PC-3 (cell line): ENCODE measurements at regions not wholly inside any gene's neighbourhood (a gene's known extent, or its start where the extent isn't known, plus 50 kb on each side); places are given as distances from the start of the nearest gene placed in this dataset.

Experiments
- ATAC-seq: fragments of 200-7000 bp; cut with Tn5 transposase; 2 replicates; pipeline ENCODE4 v1.9.1; 2020; ENCODE audit warnings: mild to moderate bottlenecking, moderate library complexity
- BruUV-seq: library from RNA; stranded (reverse); fragments of 400-500 nt; replicated peaks from 2 replicates; lab custom pipeline; 2021; lab: Mats Ljungman, UMichigan
- CTCF ChIA-PET: fragments of 300-600 bp; sonication (Branson Sonifier 250); formaldehyde crosslinking; loops from one replicate; lab custom pipeline; 2022; ENCODE audit warnings: antibody characterized with exemption; lab: Charles Lee
- POLR2A ChIA-PET: fragments of 300-600 bp; sonication (Branson Sonifier 250); formaldehyde crosslinking; loops from one replicate; lab custom pipeline; 2022; ENCODE audit warnings: antibody characterized with exemption; ENCODE audit not compliant: unreplicated experiment; lab: Charles Lee
- DNase-seq: peaks from one replicate; pipeline ENCODE4 v3.0.0-alpha.2; 2015
- H2AFZ ChIP-seq: fragments of 300-600 bp; sonication (generic); 2 replicates; pipeline ENCODE4 v1.6.0; 2016; ENCODE audit warnings: antibody characterized with exemption, low read length
- H3F3A ChIP-seq: fragments of 300-600 bp; sonication (generic); one replicate; pipeline ENCODE4 v1.6.0; 2017; ENCODE audit warnings: antibody characterized with exemption, low read length, control low read depth, mild to moderate bottlenecking; ENCODE audit not compliant: unreplicated experiment
- H3K27ac ChIP-seq: fragments of 300-600 bp; sonication (generic); 2 replicates; pipeline ENCODE4 v1.5.1; 2016; ENCODE audit warnings: mild to moderate bottlenecking, low read length
- H3K27me3 ChIP-seq: fragments of 300-600 bp; sonication (generic); 2 replicates; pipeline ENCODE4 v1.6.1; 2016; ENCODE audit warnings: low read length, mixed read lengths
- H3K36me3 ChIP-seq: fragments of 300-600 bp; sonication (generic); 2 replicates; pipeline ENCODE4 v1.6.1; 2016; ENCODE audit warnings: low read depth, mixed run types, low read length, mixed read lengths
- H3K4me1 ChIP-seq: fragments of 300-600 bp; sonication (generic); 2 replicates; pipeline ENCODE4 v1.5.1; 2016; ENCODE audit warnings: low read length; ENCODE audit not compliant: insufficient read depth
- H3K4me2 ChIP-seq: fragments of 300-600 bp; sonication (generic); 2 replicates; pipeline ENCODE4 v1.6.0; 2016; ENCODE audit warnings: low read length
- H3K4me3 ChIP-seq: fragments of 300-600 bp; sonication (generic); 2 replicates; pipeline ENCODE4 v1.5.1; 2016; ENCODE audit warnings: mild to moderate bottlenecking, low read length, mixed read lengths
- H3K79me2 ChIP-seq: fragments of 300-600 bp; sonication (generic); 2 replicates; pipeline ENCODE4 v1.6.1; 2017; ENCODE audit warnings: low read length, mixed read lengths
- H3K9ac ChIP-seq: fragments of 300-600 bp; sonication (generic); 2 replicates; pipeline ENCODE4 v1.6.0; 2016; ENCODE audit warnings: mild to moderate bottlenecking, low read length
- H3K9me2 ChIP-seq: fragments of 300-600 bp; sonication (generic); replicated peaks from 2 replicates; pipeline ENCODE4 v1.6.1; 2016; ENCODE audit warnings: mixed run types, low read length, mixed read lengths
- H3K9me3 ChIP-seq: fragments of 300-600 bp; sonication (generic); 2 replicates; pipeline ENCODE4 v1.6.1; 2016; ENCODE audit warnings: low read length, mixed read lengths
- H4K20me1 ChIP-seq: fragments of 300-600 bp; sonication (generic); 2 replicates; pipeline ENCODE4 v1.6.1; 2016; ENCODE audit warnings: low read length, mixed read lengths
- CTCF ChIP-seq: fragments of 300-600 bp; sonication (generic); conservative IDR thresholded peaks from 2 replicates; pipeline ENCODE4 v1.5.1; 2017; ENCODE audit warnings: antibody characterized with exemption, low read depth, mild to moderate bottlenecking, low read length
- EZH2 ChIP-seq: fragments of 300-600 bp; sonication (generic); IDR thresholded peaks from one replicate; pipeline ENCODE4 v1.6.1; 2017; ENCODE audit warnings: antibody characterized with exemption, mild to moderate bottlenecking, low read length; ENCODE audit not compliant: unreplicated experiment
- EZH2phosphoT487 ChIP-seq: fragments of 300-600 bp; sonication (generic); IDR thresholded peaks from 2 replicates; pipeline ENCODE4 v1.6.1; 2018; ENCODE audit warnings: mild to moderate bottlenecking, antibody characterized with exemption, low read length, borderline replicate concordance
- intact Hi-C: fragments of 100-400 bp; cut with micrococcal nuclease; formaldehyde crosslinking; loops from 2 replicates; pipeline ENCODE4 v1.9.0; 2023

- BruUV-seq: no TSS peak
- H3K9ac ChIP-seq: no peak overlapping the region
- no peak for DNase-seq
- H3K27me3 ChIP-seq: no peaks in the 10 kb centered on the region
- intact Hi-C loops: no loop called here
- no peak for TF ChIP-seq CTCF
- H3K36me3 ChIP-seq: no peaks in the 10 kb centered on the region
- H4K20me1 ChIP-seq: no peaks in the 10 kb centered on the region
- H3K79me2 ChIP-seq: no peaks in the 10 kb centered on the region
- peaks cover 18% of the 10 kb centered on the region for H3K4me1 ChIP-seq
- H3K27ac ChIP-seq: no peak overlapping the region
- ChIA-PET CTCF (no interaction called here), POLR2A (no interaction called here)
- 0 out of 2 replicates have a peak, but pooled peaks cover 6% of the 10 kb centered on the region for H3K9me2 ChIP-seq
- H3K9me3 ChIP-seq: no peaks in the 10 kb centered on the region
- no peak overlapping the region for H2AFZ ChIP-seq
- no peak for ATAC-seq
- no peak overlapping the region for H3K4me3 ChIP-seq
- no peak overlapping the region for H3K4me2 ChIP-seq
- H3F3A ChIP-seq: no peaks in the 10 kb centered on the region
These were observed 469.1 kb upstream of the BTBD3 start for GRCh38 chr20:11448554-11448953.

DNA sequence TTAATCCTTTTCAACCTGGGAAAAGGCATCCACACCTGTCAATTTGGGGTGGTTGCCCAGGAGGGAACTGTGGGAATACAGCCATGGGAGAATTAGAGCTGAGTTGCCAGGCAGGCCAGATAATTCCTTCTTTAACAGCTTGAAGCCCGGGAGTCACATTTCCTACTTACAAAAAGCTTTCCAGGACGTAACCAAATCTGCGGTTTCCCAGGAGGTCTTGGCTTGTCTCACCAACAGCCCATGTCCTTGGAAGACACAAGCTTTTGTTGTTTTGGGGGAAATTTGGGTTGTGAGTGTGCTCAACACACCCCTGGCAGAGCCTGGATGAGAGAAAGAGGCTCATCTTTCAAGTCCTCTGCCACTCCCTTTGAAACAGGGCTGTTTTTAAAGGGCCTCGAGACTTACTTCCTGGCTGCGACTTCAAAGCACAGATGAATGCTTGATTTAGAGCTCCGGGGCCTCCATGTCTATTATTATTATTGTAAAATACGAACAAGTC is 465.9 kb upstream of the BTBD3 start:
- intact Hi-C loops: loop anchor here (10.0 kb wide), 1 partner anchor 777 kb away; the partner anchor contains the start of gene JAG1
- H3F3A ChIP-seq: peaks cover 6% of the 10 kb centered on the region
- H3K9ac ChIP-seq: no peak overlapping the region

GRCh38 chr20:11452326-11452725 is 465.4 kb upstream of the BTBD3 start:
- peak; percentile 15 for DNase-seq
- ChIA-PET CTCF (no interaction called here), POLR2A (no interaction called here)
- no peak for ATAC-seq
- H3K79me2 ChIP-seq: no peaks in the 10 kb centered on the region
- TF ChIP-seq EZH2: no peak
- no peak for TF ChIP-seq EZH2phosphoT487
- no peak for TF ChIP-seq CTCF
- H3F3A ChIP-seq: peaks cover 6% of the 10 kb centered on the region
- H3K9me3 ChIP-seq: no peaks in the 10 kb centered on the region
- H3K9ac ChIP-seq: no peak overlapping the region
- no peak overlapping the region for H3K4me2 ChIP-seq
- H2AFZ ChIP-seq: peak overlapping the region; percentile 21; the same call in 1 of the 2 replicates
- H4K20me1 ChIP-seq: no peaks in the 10 kb centered on the region
- no TSS peak for BruUV-seq
- no peaks in the 10 kb centered on the region for H3K27me3 ChIP-seq
- intact Hi-C loops: loop anchor here (10.0 kb wide), 1 partner anchor 778 kb away; the partner anchor contains the start of gene JAG1
- 0 out of 2 replicates have a peak, but pooled peaks cover 6% of the 10 kb centered on the region for H3K9me2 ChIP-seq
- H3K4me3 ChIP-seq: no peak overlapping the region
- no peaks in the 10 kb centered on the region for H3K36me3 ChIP-seq
- no peak overlapping the region for H3K27ac ChIP-seq
- peaks cover 44% of the 10 kb centered on the region for H3K4me1 ChIP-seq

More for the DNA sequence above, 465.9 kb upstream of the BTBD3 start:
- Histone ChIP-seq H3K36me3 (no peaks in the 10 kb centered on the region), H4K20me1 (no peaks in the 10 kb centered on the region), H3K4me1 (peaks cover 44% of the 10 kb centered on the region), H3K79me2 (no peaks in the 10 kb centered on the region), H3K4me3 (no peak overlapping the region), H3K9me2 (0 out of 2 replicates have a peak, but pooled peaks cover 6% of the 10 kb centered on the region), H3K9me3 (no peaks in the 10 kb centered on the region), H2AFZ (peak overlapping the region; percentile 21; the same call in 1 of the 2 replicates), H3K27ac (no peak overlapping the region), H3K4me2 (no peak overlapping the region), H3K27me3 (no peaks in the 10 kb centered on the region)
- POLR2A ChIA-PET: no interaction called here
- no TSS peak for BruUV-seq
- ATAC-seq: no peak
- DNase-seq: no peak
- TF ChIP-seq EZH2: no peak
- no peak for TF ChIP-seq EZH2phosphoT487
- no peak for TF ChIP-seq CTCF
- CTCF ChIA-PET: no interaction called here
